HEK293 (cell line): ENCODE measurements at regions not wholly inside any gene's neighbourhood (a gene's known extent, or its start where the extent isn't known, plus 50 kb on each side); places are given as distances from the start of the nearest gene placed in this dataset.

ENCODE experiments used
- CTCF ChIA-PET: fragments of 350-600 bp; formaldehyde crosslinking; extraction: SDS; loops from one replicate; lab custom pipeline; 2021; ENCODE audit warnings: antibody characterized with exemption; lab: Yijun Ruan, JAX
- POLR2A ChIA-PET: fragments of 300-600 bp; formaldehyde crosslinking; extraction: SDS; loops from one replicate; lab custom pipeline; 2020; ENCODE audit warnings: antibody characterized with exemption, inconsistent platforms; lab: Yijun Ruan, JAX
- H3K27ac ChIP-seq: fragments of 200-500 bp; sonication (Bioruptor generic); 2 replicates; pipeline ENCODE4 v1.5.1; 2014; ENCODE audit warnings: low read depth, low read length, control low read depth, inconsistent platforms; ENCODE audit errors: extremely low read depth
- H3K36me3 ChIP-seq, 2 experiments: fragments of 200-500 bp in 1 of 2; sonication (Bioruptor generic) in 1 of 2; 1 replicate in 1 of 2; 2 replicates in 1 of 2; pipeline ENCODE4 v1.5.1; 2014 to 2017; ENCODE audit warnings: inconsistent platforms in 2 of 2, low read length in 2 of 2; ENCODE audit not compliant: control insufficient read depth in 2 of 2, insufficient read depth in 1 of 2
- H3K4me1 ChIP-seq: fragments of 200-500 bp; sonication (Bioruptor generic); 2 replicates; pipeline ENCODE4 v1.5.1; 2014; ENCODE audit warnings: mild to moderate bottlenecking, low read length, inconsistent platforms; ENCODE audit not compliant: control insufficient read depth, insufficient read depth
- H3K4me3 ChIP-seq: 2 replicates; pipeline ENCODE4 v1.5.1; 2011; ENCODE audit warnings: low read depth, mild to moderate bottlenecking, control low read depth, low read length, moderate library complexity
- H3K9me3 ChIP-seq: fragments of 200-500 bp; sonication (Bioruptor generic); 2 replicates; pipeline ENCODE4 v1.5.1; 2014; ENCODE audit warnings: low read depth, low read length, inconsistent platforms; ENCODE audit not compliant: control insufficient read depth, insufficient read depth
- KLF1 ChIP-seq: fragments of 450-650 bp; formaldehyde crosslinking; IDR thresholded peaks from 2 replicates; pipeline ENCODE4 v1.5.1; 2016; ENCODE audit warnings: missing biosample characterization, missing genetic modification characterization
- KLF10 ChIP-seq: fragments of 450-650 bp; IDR thresholded peaks from 2 replicates; pipeline ENCODE4 v1.5.1; 2018; ENCODE audit warnings: missing biosample characterization, mild to moderate bottlenecking, missing genetic modification characterization
- MZF1 ChIP-seq: fragments of 450-650 bp; formaldehyde crosslinking; IDR thresholded peaks from 2 replicates; pipeline ENCODE4 v1.5.1; 2017; ENCODE audit warnings: missing biosample characterization, missing genetic modification characterization, borderline replicate concordance
- SCRT1 ChIP-seq: fragments of 450-650 bp; formaldehyde crosslinking; IDR thresholded peaks from 2 replicates; pipeline ENCODE4 v1.5.1; 2016; ENCODE audit warnings: missing biosample characterization, missing genetic modification characterization, borderline replicate concordance
- SP3 ChIP-seq: fragments of 450-650 bp; formaldehyde crosslinking; IDR thresholded peaks from 2 replicates; pipeline ENCODE4 v1.5.1; 2016; ENCODE audit warnings: missing biosample characterization, missing genetic modification characterization
- ZBTB21 ChIP-seq: fragments of 450-650 bp; formaldehyde crosslinking; IDR thresholded peaks from 2 replicates; pipeline ENCODE4 v1.5.1; 2017; ENCODE audit warnings: missing biosample characterization, missing genetic modification characterization
- ZFP41 ChIP-seq: fragments of 450-650 bp; formaldehyde crosslinking; IDR thresholded peaks from 2 replicates; pipeline ENCODE4 v1.5.1; 2016; ENCODE audit warnings: missing biosample characterization, missing genetic modification characterization, borderline replicate concordance
- ZNF132 ChIP-seq: fragments of 450-650 bp; formaldehyde crosslinking; IDR thresholded peaks from 2 replicates; pipeline ENCODE4 v1.5.1; 2017; ENCODE audit warnings: missing biosample characterization, missing genetic modification characterization, borderline replicate concordance
- ZNF133 ChIP-seq: fragments of 450-650 bp; formaldehyde crosslinking; IDR thresholded peaks from 2 replicates; pipeline ENCODE4 v1.5.1; 2016; ENCODE audit warnings: missing biosample characterization, missing genetic modification characterization
- ZNF184 ChIP-seq: fragments of 450-650 bp; IDR thresholded peaks from 2 replicates; pipeline ENCODE4 v1.5.1; 2018; ENCODE audit warnings: missing biosample characterization, mild to moderate bottlenecking, missing genetic modification characterization
- ZNF311 ChIP-seq: fragments of 450-650 bp; formaldehyde crosslinking; IDR thresholded peaks from 2 replicates; pipeline ENCODE4 v1.5.1; 2017; ENCODE audit warnings: missing biosample characterization, missing genetic modification characterization, borderline replicate concordance
- ZNF354C ChIP-seq: fragments of 450-650 bp; formaldehyde crosslinking; IDR thresholded peaks from 2 replicates; pipeline ENCODE4 v1.5.1; 2016; ENCODE audit warnings: missing biosample characterization, missing genetic modification characterization, low read depth, borderline replicate concordance
- ZNF366 ChIP-seq: fragments of 450-650 bp; formaldehyde crosslinking; conservative IDR thresholded peaks from 2 replicates; pipeline ENCODE4 v1.5.1; 2016; ENCODE audit warnings: missing biosample characterization, missing genetic modification characterization
- ZNF514 ChIP-seq: fragments of 450-650 bp; formaldehyde crosslinking; IDR thresholded peaks from 2 replicates; pipeline ENCODE4 v1.5.1; 2016; ENCODE audit warnings: missing biosample characterization, missing genetic modification characterization
- ZNF521 ChIP-seq: fragments of 450-650 bp; formaldehyde crosslinking; IDR thresholded peaks from 2 replicates; pipeline ENCODE4 v1.5.1; 2017; ENCODE audit warnings: missing biosample characterization, mild to moderate bottlenecking, missing genetic modification characterization
- ZNF555 ChIP-seq: fragments of 450-650 bp; formaldehyde crosslinking; conservative IDR thresholded peaks from 2 replicates; pipeline ENCODE4 v1.5.1; 2017; ENCODE audit warnings: missing biosample characterization, mild to moderate bottlenecking, missing genetic modification characterization, inconsistent platforms
- TF ChIP-seq, protein P1 (sequence below): fragments of 450-650 bp; formaldehyde crosslinking; IDR thresholded peaks from 2 replicates; pipeline ENCODE4 v1.5.0; 2017; ENCODE audit warnings: missing biosample characterization, missing genetic modification characterization, borderline replicate concordance
- TF ChIP-seq, protein P2 (sequence below): fragments of 450-650 bp; formaldehyde crosslinking; IDR thresholded peaks from 2 replicates; pipeline ENCODE4 v1.5.1; 2017; ENCODE audit warnings: missing biosample characterization, missing genetic modification characterization
- TF ChIP-seq, protein P3 (sequence below): sonication (generic); formaldehyde crosslinking; IDR thresholded peaks from 2 replicates; pipeline ENCODE4 v1.8.1; 2022; ENCODE audit warnings: mild to moderate bottlenecking, moderate library complexity, missing genetic modification reagents
- TF ChIP-seq, protein P4 (sequence below): fragments of 450-650 bp; formaldehyde crosslinking; IDR thresholded peaks from 2 replicates; pipeline ENCODE4 v1.5.1; 2017; ENCODE audit warnings: missing biosample characterization, missing genetic modification characterization
- TF ChIP-seq, protein P5 (sequence below): fragments of 450-650 bp; formaldehyde crosslinking; IDR thresholded peaks from 2 replicates; pipeline ENCODE4 v1.5.1; 2016; ENCODE audit warnings: missing biosample characterization, missing genetic modification characterization

DNA sequence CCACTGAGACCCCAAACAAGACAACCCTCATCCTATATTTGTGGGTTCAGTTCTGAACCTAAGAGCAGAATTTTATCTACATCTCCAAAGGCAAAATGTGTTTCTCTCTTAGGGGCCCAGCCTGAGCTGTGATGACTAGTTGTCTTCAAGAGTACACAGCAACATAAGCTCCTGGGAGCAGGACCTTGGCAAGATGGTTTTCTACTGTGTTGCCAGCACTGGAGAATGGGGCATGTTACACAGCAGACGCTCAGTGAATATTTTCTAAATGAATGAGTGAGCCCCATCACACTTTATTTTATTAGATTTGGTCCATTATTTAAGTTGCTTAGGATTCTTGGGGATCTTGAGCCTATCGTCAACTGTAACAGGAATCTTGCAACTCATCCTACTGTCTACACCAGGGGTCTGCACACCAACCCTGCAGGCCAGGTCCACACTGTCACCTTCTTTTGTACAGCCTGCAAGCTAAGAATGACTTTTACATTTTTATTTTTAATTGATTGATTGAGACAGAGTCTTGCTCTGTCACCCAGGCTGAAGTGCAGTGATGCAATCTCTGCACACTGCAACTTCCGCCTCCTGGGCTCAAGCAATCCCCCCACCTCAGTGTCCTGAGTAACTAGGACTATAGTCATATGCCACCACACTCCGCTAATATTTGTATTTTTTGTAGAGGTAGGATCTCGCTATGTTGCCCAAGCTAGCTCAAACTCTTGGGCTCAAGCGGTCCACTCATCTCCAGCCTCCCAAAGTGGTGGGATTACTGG is 347.1 kb downstream of the FGFR2 start:
- POLR2A ChIA-PET = no interaction called here
- H3K4me1 ChIP-seq = no peaks in the 10 kb centered on the region
- no peaks in the 10 kb centered on the region for H3K9me3 ChIP-seq
- no peaks in the 10 kb centered on the region for H3K36me3 ChIP-seq
- CTCF ChIA-PET = no interaction called here
- no peak overlapping the region for H3K27ac ChIP-seq
- TF ChIP-seq ZNF555 (tag by site-specific recombination) (no peak), ZNF184 (tag by site-specific recombination) (no peak), SP3 (tag by site-specific recombination) (no peak), ZNF311 (tag by site-specific recombination) (no peak), ZNF366 (tag by site-specific recombination) (no peak), SCRT1 (no peak)
- TF ChIP-seq, protein P1, sequence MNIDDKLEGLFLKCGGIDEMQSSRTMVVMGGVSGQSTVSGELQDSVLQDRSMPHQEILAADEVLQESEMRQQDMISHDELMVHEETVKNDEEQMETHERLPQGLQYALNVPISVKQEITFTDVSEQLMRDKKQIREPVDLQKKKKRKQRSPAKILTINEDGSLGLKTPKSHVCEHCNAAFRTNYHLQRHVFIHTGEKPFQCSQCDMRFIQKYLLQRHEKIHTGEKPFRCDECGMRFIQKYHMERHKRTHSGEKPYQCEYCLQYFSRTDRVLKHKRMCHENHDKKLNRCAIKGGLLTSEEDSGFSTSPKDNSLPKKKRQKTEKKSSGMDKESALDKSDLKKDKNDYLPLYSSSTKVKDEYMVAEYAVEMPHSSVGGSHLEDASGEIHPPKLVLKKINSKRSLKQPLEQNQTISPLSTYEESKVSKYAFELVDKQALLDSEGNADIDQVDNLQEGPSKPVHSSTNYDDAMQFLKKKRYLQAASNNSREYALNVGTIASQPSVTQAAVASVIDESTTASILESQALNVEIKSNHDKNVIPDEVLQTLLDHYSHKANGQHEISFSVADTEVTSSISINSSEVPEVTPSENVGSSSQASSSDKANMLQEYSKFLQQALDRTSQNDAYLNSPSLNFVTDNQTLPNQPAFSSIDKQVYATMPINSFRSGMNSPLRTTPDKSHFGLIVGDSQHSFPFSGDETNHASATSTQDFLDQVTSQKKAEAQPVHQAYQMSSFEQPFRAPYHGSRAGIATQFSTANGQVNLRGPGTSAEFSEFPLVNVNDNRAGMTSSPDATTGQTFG (tag by site-specific recombination) = no peak
- TF ChIP-seq, protein P2, sequence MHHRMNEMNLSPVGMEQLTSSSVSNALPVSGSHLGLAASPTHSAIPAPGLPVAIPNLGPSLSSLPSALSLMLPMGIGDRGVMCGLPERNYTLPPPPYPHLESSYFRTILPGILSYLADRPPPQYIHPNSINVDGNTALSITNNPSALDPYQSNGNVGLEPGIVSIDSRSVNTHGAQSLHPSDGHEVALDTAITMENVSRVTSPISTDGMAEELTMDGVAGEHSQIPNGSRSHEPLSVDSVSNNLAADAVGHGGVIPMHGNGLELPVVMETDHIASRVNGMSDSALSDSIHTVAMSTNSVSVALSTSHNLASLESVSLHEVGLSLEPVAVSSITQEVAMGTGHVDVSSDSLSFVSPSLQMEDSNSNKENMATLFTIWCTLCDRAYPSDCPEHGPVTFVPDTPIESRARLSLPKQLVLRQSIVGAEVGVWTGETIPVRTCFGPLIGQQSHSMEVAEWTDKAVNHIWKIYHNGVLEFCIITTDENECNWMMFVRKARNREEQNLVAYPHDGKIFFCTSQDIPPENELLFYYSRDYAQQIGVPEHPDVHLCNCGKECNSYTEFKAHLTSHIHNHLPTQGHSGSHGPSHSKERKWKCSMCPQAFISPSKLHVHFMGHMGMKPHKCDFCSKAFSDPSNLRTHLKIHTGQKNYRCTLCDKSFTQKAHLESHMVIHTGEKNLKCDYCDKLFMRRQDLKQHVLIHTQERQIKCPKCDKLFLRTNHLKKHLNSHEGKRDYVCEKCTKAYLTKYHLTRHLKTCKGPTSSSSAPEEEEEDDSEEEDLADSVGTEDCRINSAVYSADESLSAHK (tag by site-specific recombination) = no peak
- TF ChIP-seq, protein P3, sequence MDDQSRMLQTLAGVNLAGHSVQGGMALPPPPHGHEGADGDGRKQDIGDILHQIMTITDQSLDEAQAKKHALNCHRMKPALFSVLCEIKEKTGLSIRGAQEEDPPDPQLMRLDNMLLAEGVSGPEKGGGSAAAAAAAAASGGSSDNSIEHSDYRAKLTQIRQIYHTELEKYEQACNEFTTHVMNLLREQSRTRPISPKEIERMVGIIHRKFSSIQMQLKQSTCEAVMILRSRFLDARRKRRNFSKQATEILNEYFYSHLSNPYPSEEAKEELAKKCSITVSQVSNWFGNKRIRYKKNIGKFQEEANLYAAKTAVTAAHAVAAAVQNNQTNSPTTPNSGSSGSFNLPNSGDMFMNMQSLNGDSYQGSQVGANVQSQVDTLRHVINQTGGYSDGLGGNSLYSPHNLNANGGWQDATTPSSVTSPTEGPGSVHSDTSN (CRISPR knock-in tag) = no peak
- TF ChIP-seq, all 188 proteins: peak for 0
- H3K4me3 ChIP-seq = no peak overlapping the region

DNA sequence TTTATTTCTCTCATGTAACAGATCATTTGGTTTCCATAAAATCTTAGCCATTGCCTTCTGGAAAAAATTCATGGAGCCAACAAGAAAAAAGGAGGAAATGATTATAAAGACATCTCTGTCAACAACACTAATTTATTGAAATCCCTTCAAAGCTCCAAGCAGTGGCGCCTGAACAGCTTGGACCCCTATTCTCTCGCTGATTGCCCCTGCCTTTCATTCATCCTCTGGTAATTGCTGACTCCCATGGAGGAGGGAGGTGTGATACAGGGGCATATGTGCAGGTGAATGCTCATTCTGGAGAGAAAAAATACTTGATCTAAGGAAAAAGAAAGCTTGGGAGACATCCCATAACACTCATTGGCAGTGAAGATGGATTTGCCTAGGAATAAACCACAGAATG is 345.5 kb downstream of the FGFR2 start:
- no peak overlapping the region for H3K4me3 ChIP-seq
- H3K9me3 ChIP-seq = no peaks in the 10 kb centered on the region
- no peak overlapping the region for H3K27ac ChIP-seq
- H3K36me3 ChIP-seq = no peaks in the 10 kb centered on the region
- no peaks in the 10 kb centered on the region for H3K4me1 ChIP-seq
- ChIA-PET CTCF (no interaction called here), POLR2A (no interaction called here)
- TF ChIP-seq ZNF132 (tag by site-specific recombination) = no peak
- no peak for TF ChIP-seq MZF1 (tag by site-specific recombination)
- TF ChIP-seq, protein P4, sequence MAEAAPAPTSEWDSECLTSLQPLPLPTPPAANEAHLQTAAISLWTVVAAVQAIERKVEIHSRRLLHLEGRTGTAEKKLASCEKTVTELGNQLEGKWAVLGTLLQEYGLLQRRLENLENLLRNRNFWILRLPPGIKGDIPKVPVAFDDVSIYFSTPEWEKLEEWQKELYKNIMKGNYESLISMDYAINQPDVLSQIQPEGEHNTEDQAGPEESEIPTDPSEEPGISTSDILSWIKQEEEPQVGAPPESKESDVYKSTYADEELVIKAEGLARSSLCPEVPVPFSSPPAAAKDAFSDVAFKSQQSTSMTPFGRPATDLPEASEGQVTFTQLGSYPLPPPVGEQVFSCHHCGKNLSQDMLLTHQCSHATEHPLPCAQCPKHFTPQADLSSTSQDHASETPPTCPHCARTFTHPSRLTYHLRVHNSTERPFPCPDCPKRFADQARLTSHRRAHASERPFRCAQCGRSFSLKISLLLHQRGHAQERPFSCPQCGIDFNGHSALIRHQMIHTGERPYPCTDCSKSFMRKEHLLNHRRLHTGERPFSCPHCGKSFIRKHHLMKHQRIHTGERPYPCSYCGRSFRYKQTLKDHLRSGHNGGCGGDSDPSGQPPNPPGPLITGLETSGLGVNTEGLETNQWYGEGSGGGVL (tag by site-specific recombination) = no peak
- TF ChIP-seq, protein P5, sequence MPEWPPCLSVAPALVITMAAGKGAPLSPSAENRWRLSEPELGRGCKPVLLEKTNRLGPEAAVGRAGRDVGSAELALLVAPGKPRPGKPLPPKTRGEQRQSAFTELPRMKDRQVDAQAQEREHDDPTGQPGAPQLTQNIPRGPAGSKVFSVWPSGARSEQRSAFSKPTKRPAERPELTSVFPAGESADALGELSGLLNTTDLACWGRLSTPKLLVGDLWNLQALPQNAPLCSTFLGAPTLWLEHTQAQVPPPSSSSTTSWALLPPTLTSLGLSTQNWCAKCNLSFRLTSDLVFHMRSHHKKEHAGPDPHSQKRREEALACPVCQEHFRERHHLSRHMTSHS (tag by site-specific recombination) = no peak
- no peak for TF ChIP-seq ZBTB21 (tag by site-specific recombination)
- TF ChIP-seq KLF1 = no peak
- TF ChIP-seq ZNF354C (tag by site-specific recombination) = no peak
- no peak for TF ChIP-seq ZNF521
- TF ChIP-seq ZFP41 (tag by site-specific recombination) = no peak
- TF ChIP-seq ZNF514 (tag by site-specific recombination) = no peak
- no peak for TF ChIP-seq KLF10 (tag by site-specific recombination)
- no peak for TF ChIP-seq ZNF133 (tag by site-specific recombination)
- TF ChIP-seq, all 188 proteins: peak for 0
